Neural cell (in vitro differentiated cells): ENCODE measurements at regions not wholly inside any gene's neighbourhood (a gene's known extent, or its start where the extent isn't known, plus 50 kb on each side); places are given as distances from the start of the nearest gene placed in this dataset.

Source experiments
- EP300 ChIP-seq: fragments of 450-650 bp; conservative IDR thresholded peaks from 2 replicates; pipeline ENCODE4 v1.6.1; 2014; ENCODE audit warnings: antibody characterized with exemption, mild to moderate bottlenecking, moderate library complexity; ENCODE audit not compliant: poor library complexity, severe bottlenecking
- EZH2 ChIP-seq: fragments of 200-600, 300-800 bp; shearing (Covaris generic), sonication (generic); IDR thresholded peaks from 2 replicates; pipeline ENCODE4 v1.6.1; 2014; ENCODE audit warnings: antibody characterized with exemption, low read length, borderline replicate concordance, mild to moderate bottlenecking; ENCODE audit not compliant: insufficient read depth, poor library complexity, severe bottlenecking
- POLR2AphosphoS5 ChIP-seq: IDR thresholded peaks from 2 replicates; pipeline ENCODE4 v1.6.1; 2012
- RAD21 ChIP-seq: fragments of 450-650 bp; conservative IDR thresholded peaks from 2 replicates; pipeline ENCODE4 v1.6.1; 2014; ENCODE audit warnings: antibody characterized with exemption, mild to moderate bottlenecking, moderate library complexity
- SMC3 ChIP-seq: fragments of 450-650 bp; conservative IDR thresholded peaks from 2 replicates; pipeline ENCODE4 v1.6.1; 2014; ENCODE audit warnings: antibody characterized with exemption, mild to moderate bottlenecking, moderate library complexity; ENCODE audit not compliant: poor library complexity
- TAF1 ChIP-seq: IDR thresholded peaks from 2 replicates; pipeline ENCODE4 v1.6.1; 2012; ENCODE audit warnings: low read depth
- TF ChIP-seq, protein P1 (sequence below): fragments of 450-650 bp; IDR thresholded peaks from 2 replicates; pipeline ENCODE4 v1.5.1; 2014; ENCODE audit warnings: antibody characterized with exemption, mild to moderate bottlenecking, moderate library complexity; ENCODE audit not compliant: poor library complexity, severe bottlenecking
- TF ChIP-seq, protein P2 (sequence below): IDR thresholded peaks from 2 replicates; pipeline ENCODE4 v1.6.1; 2012; ENCODE audit warnings: borderline replicate concordance

GRCh38 chr9:104304925-104305324 is 199.1 kb upstream of the OR13F1 start:
- no peak for TF ChIP-seq EP300
- TF ChIP-seq, protein P1, sequence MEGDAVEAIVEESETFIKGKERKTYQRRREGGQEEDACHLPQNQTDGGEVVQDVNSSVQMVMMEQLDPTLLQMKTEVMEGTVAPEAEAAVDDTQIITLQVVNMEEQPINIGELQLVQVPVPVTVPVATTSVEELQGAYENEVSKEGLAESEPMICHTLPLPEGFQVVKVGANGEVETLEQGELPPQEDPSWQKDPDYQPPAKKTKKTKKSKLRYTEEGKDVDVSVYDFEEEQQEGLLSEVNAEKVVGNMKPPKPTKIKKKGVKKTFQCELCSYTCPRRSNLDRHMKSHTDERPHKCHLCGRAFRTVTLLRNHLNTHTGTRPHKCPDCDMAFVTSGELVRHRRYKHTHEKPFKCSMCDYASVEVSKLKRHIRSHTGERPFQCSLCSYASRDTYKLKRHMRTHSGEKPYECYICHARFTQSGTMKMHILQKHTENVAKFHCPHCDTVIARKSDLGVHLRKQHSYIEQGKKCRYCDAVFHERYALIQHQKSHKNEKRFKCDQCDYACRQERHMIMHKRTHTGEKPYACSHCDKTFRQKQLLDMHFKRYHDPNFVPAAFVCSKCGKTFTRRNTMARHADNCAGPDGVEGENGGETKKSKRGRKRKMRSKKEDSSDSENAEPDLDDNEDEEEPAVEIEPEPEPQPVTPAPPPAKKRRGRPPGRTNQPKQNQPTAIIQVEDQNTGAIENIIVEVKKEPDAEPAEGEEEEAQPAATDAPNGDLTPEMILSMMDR, result no peak
- TF ChIP-seq POLR2AphosphoS5, result no peak
- no peak for TF ChIP-seq SMC3
- TF ChIP-seq EZH2, result no peak
- TF ChIP-seq, protein P2, sequence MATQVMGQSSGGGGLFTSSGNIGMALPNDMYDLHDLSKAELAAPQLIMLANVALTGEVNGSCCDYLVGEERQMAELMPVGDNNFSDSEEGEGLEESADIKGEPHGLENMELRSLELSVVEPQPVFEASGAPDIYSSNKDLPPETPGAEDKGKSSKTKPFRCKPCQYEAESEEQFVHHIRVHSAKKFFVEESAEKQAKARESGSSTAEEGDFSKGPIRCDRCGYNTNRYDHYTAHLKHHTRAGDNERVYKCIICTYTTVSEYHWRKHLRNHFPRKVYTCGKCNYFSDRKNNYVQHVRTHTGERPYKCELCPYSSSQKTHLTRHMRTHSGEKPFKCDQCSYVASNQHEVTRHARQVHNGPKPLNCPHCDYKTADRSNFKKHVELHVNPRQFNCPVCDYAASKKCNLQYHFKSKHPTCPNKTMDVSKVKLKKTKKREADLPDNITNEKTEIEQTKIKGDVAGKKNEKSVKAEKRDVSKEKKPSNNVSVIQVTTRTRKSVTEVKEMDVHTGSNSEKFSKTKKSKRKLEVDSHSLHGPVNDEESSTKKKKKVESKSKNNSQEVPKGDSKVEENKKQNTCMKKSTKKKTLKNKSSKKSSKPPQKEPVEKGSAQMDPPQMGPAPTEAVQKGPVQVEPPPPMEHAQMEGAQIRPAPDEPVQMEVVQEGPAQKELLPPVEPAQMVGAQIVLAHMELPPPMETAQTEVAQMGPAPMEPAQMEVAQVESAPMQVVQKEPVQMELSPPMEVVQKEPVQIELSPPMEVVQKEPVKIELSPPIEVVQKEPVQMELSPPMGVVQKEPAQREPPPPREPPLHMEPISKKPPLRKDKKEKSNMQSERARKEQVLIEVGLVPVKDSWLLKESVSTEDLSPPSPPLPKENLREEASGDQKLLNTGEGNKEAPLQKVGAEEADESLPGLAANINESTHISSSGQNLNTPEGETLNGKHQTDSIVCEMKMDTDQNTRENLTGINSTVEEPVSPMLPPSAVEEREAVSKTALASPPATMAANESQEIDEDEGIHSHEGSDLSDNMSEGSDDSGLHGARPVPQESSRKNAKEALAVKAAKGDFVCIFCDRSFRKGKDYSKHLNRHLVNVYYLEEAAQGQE, result no peak
- no peak for TF ChIP-seq TAF1
- TF ChIP-seq RAD21, result no peak
